T-helper 9 cell (primary cell): ENCODE measurements at regions not wholly inside any gene's neighbourhood (a gene's known extent, or its start where the extent isn't known, plus 50 kb on each side); places are given as distances from the start of the nearest gene placed in this dataset.
"Not testable (repeated sequence)": the region's sequence is repeated elsewhere in the genome, so short reads cannot be mapped to it uniquely, and the experiment has no call there.

Experiments used
- DNase-seq: peaks from one replicate; pipeline ENCODE4 v3.0.0-alpha.2; 2020

DNA sequence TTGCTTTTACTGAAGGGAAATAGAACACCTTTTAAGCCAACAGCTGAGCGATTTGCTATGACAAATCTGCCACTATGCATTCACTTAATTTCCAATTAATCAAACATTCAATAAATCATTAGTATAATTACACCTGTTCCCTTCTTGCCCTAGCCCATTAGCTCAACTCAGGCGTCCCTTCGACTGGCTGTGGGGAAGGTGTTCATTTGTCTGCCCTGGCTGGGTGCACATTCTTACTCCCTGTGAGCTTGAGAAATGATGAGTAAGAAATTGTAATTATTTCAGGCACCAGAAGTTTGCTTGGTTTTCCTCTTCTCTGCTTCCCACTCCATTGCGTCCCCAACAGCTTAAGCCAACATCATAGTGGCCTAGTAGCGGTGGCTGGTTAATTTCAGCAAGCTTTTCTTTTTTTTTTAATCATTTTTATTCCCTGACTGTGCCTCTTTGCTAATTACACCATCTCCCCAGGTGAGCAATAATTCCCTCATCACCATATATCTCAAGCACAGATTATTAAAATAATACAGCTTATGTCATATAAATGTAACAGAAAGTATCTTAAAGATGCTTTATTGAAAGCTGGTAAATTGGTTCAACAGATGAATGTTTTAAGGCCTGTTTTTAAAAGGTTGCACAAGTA, 623.9 kb upstream of the RBFOX1 start:
- DNase-seq = no peak

GRCh38 chr16:6704306-6704930, 628.2 kb upstream of the RBFOX1 start:
- no peak for DNase-seq

DNA sequence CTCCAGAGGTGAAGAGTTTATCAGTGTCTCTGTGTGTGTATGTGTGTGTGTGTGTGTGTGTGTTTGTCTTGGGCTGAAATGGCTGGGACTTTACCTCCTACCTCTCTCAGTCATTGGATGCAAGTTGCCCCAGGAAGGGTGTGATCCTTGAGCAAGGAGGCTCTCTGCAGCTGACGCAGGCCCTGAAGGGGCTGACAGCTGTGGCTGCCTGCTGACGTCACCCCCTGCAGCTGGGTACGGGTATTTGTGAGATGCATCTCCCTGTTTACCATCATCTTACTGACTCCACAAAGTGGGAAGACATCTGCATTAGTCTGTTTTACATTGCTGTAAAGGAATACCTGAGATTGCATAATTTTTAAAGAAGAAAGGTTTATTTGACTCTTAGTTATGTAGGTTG, 631.5 kb upstream of the RBFOX1 start:
- DNase-seq = no peak

DNA sequence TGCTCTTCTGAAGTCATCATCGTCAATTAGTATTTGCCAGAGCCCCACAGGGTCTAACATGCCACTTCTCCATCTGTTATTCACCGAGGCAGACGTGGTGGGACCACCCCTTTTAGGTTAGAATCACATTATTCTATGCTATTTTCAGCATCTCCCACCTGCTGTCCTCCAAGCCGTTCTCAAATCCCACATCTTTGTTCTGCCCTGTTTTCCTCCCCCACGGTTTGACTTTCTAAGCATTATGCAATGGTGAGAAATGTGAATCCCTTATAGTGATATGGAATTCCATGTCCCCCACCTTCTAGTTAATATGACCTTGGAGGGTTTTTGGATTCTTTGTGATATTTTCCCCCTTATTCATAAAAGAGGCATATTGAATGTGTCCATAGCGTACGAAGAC, 634.1 kb upstream of the RBFOX1 start:
- no peak for DNase-seq

DNA sequence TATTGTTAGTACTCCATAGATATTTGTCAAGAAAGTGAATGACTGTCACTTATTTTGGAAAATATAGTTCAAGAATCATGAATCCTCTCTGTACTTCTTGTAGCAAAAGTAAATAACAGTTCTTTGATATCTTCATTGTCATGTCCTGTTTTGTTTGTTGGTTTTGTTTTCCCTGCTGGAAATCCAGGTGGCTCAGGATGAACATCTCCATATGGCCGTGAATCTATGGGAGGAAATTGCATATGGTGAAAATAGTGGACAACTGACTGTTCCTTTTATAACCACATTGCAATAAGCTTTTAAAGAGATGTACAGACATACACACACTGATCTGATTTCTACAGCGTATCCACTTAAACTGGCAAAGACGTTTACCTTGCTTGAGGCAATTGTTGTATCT, 637.0 kb upstream of the RBFOX1 start:
- DNase-seq = no peak

- no peak for DNase-seq
These were observed 638.0 kb upstream of the RBFOX1 start for GRCh38 chr16:6694636-6695035.

GRCh38 chr16:6693418-6693817, 639.2 kb upstream of the RBFOX1 start:
- DNase-seq = not testable (repeated sequence)

- DNase-seq = no peak
These were observed 639.8 kb upstream of the RBFOX1 start for GRCh38 chr16:6692874-6693273.

GRCh38 chr16:6690741-6691140, 641.9 kb upstream of the RBFOX1 start:
- no peak for DNase-seq

- DNase-seq = no peak
These were observed 643.0 kb upstream of the RBFOX1 start for GRCh38 chr16:6689643-6690042.

- DNase-seq = no peak
These were observed 645.1 kb upstream of the RBFOX1 start for GRCh38 chr16:6687593-6687992.

DNA sequence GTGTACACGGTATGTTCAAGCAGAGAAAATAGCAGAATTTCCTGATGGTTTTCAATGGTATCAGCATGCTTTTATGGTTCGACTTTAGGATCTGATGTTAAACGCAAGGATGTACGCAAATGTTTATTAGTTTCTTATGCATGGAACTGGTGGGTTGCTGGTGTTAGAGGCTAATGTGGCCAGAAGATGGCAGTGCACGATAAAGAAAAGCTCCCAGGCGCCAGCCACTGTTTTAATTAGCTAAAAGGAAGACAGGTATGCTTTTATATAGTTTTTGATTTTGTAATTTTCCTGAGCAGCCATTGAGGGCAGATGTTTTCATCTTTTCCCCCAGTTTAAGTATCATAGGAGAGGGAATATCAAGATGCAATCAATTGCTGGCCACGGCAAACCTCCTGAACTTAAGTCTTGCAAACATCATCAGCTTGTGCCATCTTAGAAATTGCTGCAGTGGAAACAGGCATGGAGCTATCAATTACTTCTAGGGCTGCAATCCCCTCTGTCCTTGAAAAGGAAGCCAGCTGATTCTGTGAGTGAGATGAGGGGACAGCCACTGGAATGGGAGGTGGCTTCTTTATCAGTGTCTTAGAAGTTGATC, 648.5 kb upstream of the RBFOX1 start:
- no peak for DNase-seq

DNA sequence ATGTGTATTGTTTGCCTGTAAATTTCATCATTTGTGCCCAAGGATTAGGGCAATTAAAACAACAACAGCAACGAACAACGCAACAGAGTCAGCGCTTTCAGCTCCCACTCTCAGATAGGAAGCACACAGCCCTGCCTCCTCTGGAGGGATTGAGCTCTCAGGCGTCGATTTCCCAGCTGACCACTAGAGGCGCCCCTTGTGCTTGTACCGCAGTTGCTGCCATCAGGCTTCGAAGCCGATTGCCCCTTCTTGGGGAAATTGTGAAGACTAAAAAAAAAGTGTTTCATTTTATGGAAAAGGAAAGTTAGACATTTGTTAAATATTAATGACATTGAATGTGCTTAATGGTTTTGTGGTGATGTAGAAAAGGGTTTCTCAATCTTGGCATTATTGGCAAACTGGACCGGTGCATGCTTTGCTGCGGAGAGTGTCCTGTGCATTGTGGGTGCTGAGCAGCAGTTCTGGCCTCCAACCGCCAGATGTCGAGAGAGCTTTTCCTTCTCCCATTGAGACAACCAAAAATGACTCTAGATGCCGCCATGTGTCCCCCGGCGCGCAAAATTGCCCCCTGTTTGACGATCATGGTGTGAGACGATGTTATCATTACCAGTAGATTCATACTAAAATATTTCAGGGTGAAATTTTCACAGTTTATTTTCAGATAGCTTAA, 650.4 kb upstream of the RBFOX1 start:
- DNase-seq = no peak

- no peak for DNase-seq
These were observed 654.1 kb upstream of the RBFOX1 start for GRCh38 chr16:6678586-6678985.

DNA sequence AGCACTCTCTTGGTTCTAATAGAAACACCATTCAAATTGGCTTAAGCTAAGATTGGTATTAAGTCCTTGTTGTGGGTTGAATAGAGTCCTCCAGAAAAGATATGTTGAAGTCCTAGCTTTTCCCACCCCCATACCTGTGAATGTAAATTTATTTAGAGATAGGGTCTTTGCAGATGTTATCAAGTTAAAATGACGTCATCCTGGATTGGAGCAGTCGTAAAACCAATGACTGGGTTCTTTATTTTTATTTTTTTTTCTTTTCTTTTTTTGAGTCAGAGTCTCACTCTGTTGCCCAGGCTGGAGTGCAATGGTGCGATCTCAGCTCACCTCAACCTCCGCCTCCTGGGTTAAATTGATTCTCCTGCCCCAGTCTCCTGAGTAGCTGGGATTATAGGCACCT, 658.6 kb upstream of the RBFOX1 start:
- no peak for DNase-seq

DNA sequence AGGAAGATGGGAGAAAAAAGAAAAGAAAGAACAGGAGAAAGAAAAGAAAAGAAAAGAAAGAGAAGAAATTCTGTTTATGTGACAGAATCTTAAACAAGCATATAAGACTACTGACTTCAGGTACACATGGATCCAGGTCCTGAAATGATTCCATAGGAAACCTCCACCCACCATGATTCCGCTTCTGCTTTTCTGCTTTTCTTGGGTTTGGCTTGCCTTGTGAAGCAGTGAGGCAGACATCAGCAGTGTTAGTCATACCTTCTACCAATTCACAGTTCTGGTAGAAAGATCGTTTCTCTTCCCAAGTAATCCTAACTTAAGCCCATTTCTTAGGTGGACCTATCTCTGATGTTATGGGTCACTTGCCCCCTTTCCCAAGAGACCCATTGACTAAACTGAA, 660.1 kb upstream of the RBFOX1 start:
- no peak for DNase-seq

DNA sequence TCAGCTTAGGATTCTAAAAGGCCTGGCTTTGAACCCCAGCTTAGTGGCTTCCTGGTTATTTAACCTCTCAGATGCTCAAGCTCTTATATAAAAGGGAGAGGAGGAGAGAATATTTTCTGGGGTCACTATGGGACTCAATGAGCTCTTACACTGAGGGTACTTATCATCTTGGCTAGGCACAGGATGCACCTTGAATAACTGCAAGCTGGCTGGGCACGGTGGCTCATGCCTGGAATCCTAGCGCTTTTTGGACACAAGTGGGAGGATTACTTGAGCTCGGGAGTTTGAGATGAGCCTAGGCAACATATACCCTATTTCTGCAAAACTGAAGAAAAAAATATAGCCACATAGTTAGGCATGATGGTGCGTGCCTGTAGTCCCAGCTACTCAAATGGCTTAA, 665.3 kb upstream of the RBFOX1 start:
- DNase-seq = no peak

GRCh38 chr16:6665126-6665525, 667.5 kb upstream of the RBFOX1 start:
- DNase-seq = no peak

GRCh38 chr16:6663668-6664067, 669.0 kb upstream of the RBFOX1 start:
- no peak for DNase-seq

DNA sequence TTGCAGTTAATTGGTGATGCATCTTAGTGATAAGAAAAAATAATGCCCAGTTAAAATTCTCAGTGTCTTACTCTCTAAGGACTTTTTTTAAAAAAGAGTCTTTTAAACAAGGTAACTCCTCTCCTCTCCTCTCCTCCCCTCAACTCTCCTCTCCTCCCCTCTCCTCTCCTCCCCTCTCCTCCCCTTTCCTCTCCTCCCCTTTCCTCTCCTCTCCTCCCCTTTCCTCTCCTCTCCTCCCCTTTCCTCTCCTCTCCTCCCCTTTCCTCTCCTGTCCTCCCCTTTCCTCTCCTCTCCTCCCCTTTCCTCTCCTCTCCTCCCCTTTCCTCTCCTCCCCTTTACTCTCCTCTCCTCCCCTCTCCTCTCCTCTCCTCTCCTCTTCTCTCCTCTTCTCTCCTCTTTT, 675.9 kb upstream of the RBFOX1 start:
- no peak for DNase-seq

GRCh38 chr16:6646891-6647290, 685.8 kb upstream of the RBFOX1 start:
- DNase-seq = no peak

DNA sequence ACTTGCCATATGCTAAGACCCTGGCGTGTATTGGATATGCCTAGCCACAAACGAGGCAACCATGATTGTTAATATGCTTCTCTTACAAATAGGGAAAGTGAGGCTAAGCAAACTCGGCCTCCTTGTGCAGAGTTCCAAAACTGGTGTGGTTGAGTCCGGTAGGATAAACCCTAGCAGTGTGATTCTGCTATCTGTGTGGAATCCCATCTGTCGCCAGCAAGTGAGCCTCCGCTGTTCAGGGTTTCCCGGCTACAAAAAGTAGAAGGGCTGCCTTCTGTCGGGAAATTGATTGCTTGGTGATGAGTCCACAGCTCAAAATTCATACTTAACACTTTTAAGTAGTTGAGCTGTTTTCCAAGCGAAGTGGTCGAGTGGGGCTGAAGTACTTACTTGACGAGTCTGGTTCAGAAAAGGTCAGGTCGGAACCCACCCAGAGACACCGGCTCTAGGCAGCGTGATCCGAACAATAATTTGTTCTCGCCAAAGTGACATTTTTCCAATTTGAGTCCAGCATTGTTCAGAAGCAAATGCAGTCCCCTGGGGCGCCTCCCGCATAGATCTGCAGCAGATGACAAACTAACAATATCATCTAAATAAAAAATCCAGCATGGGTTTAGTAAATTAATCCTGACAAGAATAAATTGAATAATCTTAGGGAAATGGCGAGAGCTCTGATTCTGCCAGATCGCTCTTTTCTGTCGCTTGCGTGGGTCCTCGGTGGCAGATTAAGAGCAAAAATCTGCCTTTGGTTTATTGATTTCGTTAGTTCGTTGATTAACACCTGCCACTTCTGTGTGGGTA, 686.7 kb upstream of the RBFOX1 start:
- DNase-seq = no peak

GRCh38 chr16:6644916-6645315, 687.7 kb upstream of the RBFOX1 start:
- no peak for DNase-seq
